H9 (cell line): ENCODE measurements at regions not wholly inside any gene's neighbourhood (a gene's known extent, or its start where the extent isn't known, plus 50 kb on each side); places are given as distances from the start of the nearest gene placed in this dataset.

Experiments
- DNase-seq: peaks from one replicate; pipeline ENCODE4 v3.0.0-alpha.2; 2017
- H2AFZ ChIP-seq: one replicate; pipeline ENCODE4 v1.6.1; 2013; ENCODE audit warnings: mild to moderate bottlenecking, low read length, control low read depth, moderate library complexity
- H2AK5ac ChIP-seq: 2 replicates; pipeline ENCODE4 v1.6.1; 2013; ENCODE audit warnings: low read length, control low read depth, mixed read lengths; ENCODE audit not compliant: insufficient read length
- H2BK120ac ChIP-seq: one replicate; pipeline ENCODE4 v1.6.1; 2013; ENCODE audit warnings: low read depth, mild to moderate bottlenecking, low read length, control low read depth, inconsistent platforms; ENCODE audit not compliant: poor library complexity, severe bottlenecking
- H2BK12ac ChIP-seq: 2 replicates; pipeline ENCODE4 v1.6.1; 2013; ENCODE audit warnings: low read length, control low read depth, mixed read lengths, low read depth; ENCODE audit not compliant: insufficient read length
- H2BK15ac ChIP-seq: 2 replicates; pipeline ENCODE4 v1.6.1; 2013; ENCODE audit warnings: low read depth, low read length, control low read depth
- H2BK20ac ChIP-seq: one replicate; pipeline ENCODE4 v1.6.1; 2013; ENCODE audit warnings: low read depth, mild to moderate bottlenecking, low read length, control low read depth, inconsistent platforms; ENCODE audit not compliant: poor library complexity, severe bottlenecking
- H2BK5ac ChIP-seq: 2 replicates; pipeline ENCODE4 v1.6.1; 2013; ENCODE audit warnings: low read length, control low read depth, mixed read lengths; ENCODE audit not compliant: insufficient read length
- H3K14ac ChIP-seq: 2 replicates; pipeline ENCODE4 v1.6.1; 2013; ENCODE audit warnings: low read length, control low read depth; ENCODE audit not compliant: insufficient read depth
- H3K18ac ChIP-seq: 2 replicates; pipeline ENCODE4 v1.6.1; 2013; ENCODE audit warnings: low read depth, mild to moderate bottlenecking, mixed read lengths, low read length, control low read depth; ENCODE audit not compliant: insufficient read length
- H3K23ac ChIP-seq: 2 replicates; pipeline ENCODE4 v1.6.1; 2013; ENCODE audit warnings: low read length, control low read depth, mixed read lengths, low read depth; ENCODE audit not compliant: insufficient read length
- H3K23me2 ChIP-seq: 2 replicates; pipeline ENCODE4 v1.6.1; 2013; ENCODE audit warnings: low read depth, mild to moderate bottlenecking, mixed read lengths, low read length, control low read depth; ENCODE audit not compliant: insufficient read length, poor library complexity, severe bottlenecking
- H3K27ac ChIP-seq: 2 replicates; pipeline ENCODE4 v1.5.1; 2013; ENCODE audit warnings: low read length, control low read depth, mixed read lengths, low read depth; ENCODE audit not compliant: insufficient read length
- H3K27me3 ChIP-seq: 2 replicates; pipeline ENCODE4 v1.6.1; 2013; ENCODE audit warnings: low read length, control low read depth, inconsistent platforms; ENCODE audit not compliant: insufficient read depth
- H3K4ac ChIP-seq: 2 replicates; pipeline ENCODE4 v1.6.1; 2013; ENCODE audit warnings: low read depth, mild to moderate bottlenecking, control low read depth, inconsistent platforms, low read length, moderate library complexity
- H3K4me1 ChIP-seq: 2 replicates; pipeline ENCODE4 v1.6.1; 2013; ENCODE audit warnings: low read length, control low read depth, inconsistent platforms; ENCODE audit not compliant: insufficient read depth
- H3K4me2 ChIP-seq: 2 replicates; pipeline ENCODE4 v1.6.1; 2013; ENCODE audit warnings: low read length, control low read depth, mixed read lengths; ENCODE audit not compliant: insufficient read length, insufficient read depth
- H3K56ac ChIP-seq: 2 replicates; pipeline ENCODE4 v1.6.1; 2013; ENCODE audit warnings: low read depth, mild to moderate bottlenecking, mixed read lengths, low read length, control low read depth; ENCODE audit not compliant: insufficient read length
- H3K79me1 ChIP-seq: 2 replicates; pipeline ENCODE4 v1.6.1; 2013; ENCODE audit warnings: low read depth, mild to moderate bottlenecking, moderate library complexity, low read length, control low read depth, inconsistent platforms; ENCODE audit not compliant: insufficient read depth, poor library complexity, severe bottlenecking
- H3K79me2 ChIP-seq: 2 replicates; pipeline ENCODE4 v1.6.1; 2013; ENCODE audit warnings: low read length, control low read depth, inconsistent platforms; ENCODE audit not compliant: insufficient read depth
- H3K9ac ChIP-seq: 2 replicates; pipeline ENCODE4 v1.6.1; 2013; ENCODE audit warnings: low read length, control low read depth, mixed read lengths; ENCODE audit not compliant: insufficient read length; ENCODE audit errors: extremely low read depth
- H3K9me3 ChIP-seq: one replicate; pipeline ENCODE4 v1.6.1; 2013; ENCODE audit warnings: low read depth, low read length, inconsistent platforms; ENCODE audit not compliant: control insufficient read depth
- H3T11ph ChIP-seq: one replicate; pipeline ENCODE4 v1.6.1; 2013; ENCODE audit warnings: mild to moderate bottlenecking, low read length, control low read depth, inconsistent platforms
- H4K20me1 ChIP-seq: one replicate; pipeline ENCODE4 v1.6.1; 2013; ENCODE audit not compliant: control insufficient read depth, insufficient read length, insufficient read depth
- H4K5ac ChIP-seq: 2 replicates; pipeline ENCODE4 v1.6.1; 2013; ENCODE audit warnings: low read depth, mild to moderate bottlenecking, mixed read lengths, low read length, control low read depth; ENCODE audit not compliant: insufficient read length
- H4K8ac ChIP-seq: replicated peaks from 2 replicates; pipeline ENCODE4 v1.6.1; 2013; ENCODE audit warnings: low read length, control low read depth, mixed read lengths, low read depth; ENCODE audit not compliant: insufficient read length
- H4K91ac ChIP-seq: 2 replicates; pipeline ENCODE4 v1.6.1; 2013; ENCODE audit warnings: low read depth, mild to moderate bottlenecking, moderate library complexity, mixed read lengths, low read length, control low read depth; ENCODE audit not compliant: insufficient read length
- H3K27ac Mint-ChIP-seq, 3 experiments: 2 replicates in 2 of 3; 3 replicates in 1 of 3; pipeline ENCODE4 v1.8.0; 2020 to 2021; ENCODE audit warnings: mixed read lengths in 3 of 3, mild to moderate bottlenecking in 1 of 3, moderate library complexity in 1 of 3
- H3K27me3 Mint-ChIP-seq: 2 replicates; pipeline ENCODE4 v1.8.0; 2021; ENCODE audit warnings: low read depth, mild to moderate bottlenecking, moderate library complexity, mixed read lengths
- H3K36me3 Mint-ChIP-seq, 3 experiments: 2 replicates in 2 of 3; 3 replicates in 1 of 3; pipeline ENCODE4 v1.8.0; 2020 to 2021; ENCODE audit warnings: low read depth in 3 of 3, mixed read lengths in 3 of 3; ENCODE audit not compliant: insufficient read depth in 1 of 3
- H3K4me1 Mint-ChIP-seq, 2 experiments: 2 replicates each; pipeline ENCODE4 v1.8.0; 2020; ENCODE audit warnings: mixed read lengths in 2 of 2
- H3K4me3 Mint-ChIP-seq, 2 experiments: 2 replicates in 1 of 2; 3 replicates in 1 of 2; pipeline ENCODE4 v1.8.0; 2020 to 2021; ENCODE audit warnings: mild to moderate bottlenecking in 2 of 2, mixed read lengths in 2 of 2, moderate library complexity in 1 of 2
- H3K9me3 Mint-ChIP-seq, 2 experiments: 2 replicates in 1 of 2; 3 replicates in 1 of 2; pipeline ENCODE4 v1.8.0; 2020; ENCODE audit warnings: mild to moderate bottlenecking in 2 of 2, mixed read lengths in 2 of 2, moderate library complexity in 1 of 2
- CTCF ChIP-seq: fragments of 200-600 bp; sonication (generic); conservative IDR thresholded peaks from 3 replicates; pipeline ENCODE4 v1.8.0; 2021; ENCODE audit warnings: antibody characterized with exemption, mild to moderate bottlenecking
- WGBS: extraction: QIAGEN DNeasy Blood & Tissue Kit; methylation state at CpG from one replicate; pipeline ENCODE4 v1.1.7; 2013; ENCODE audit warnings: missing lambda C conversion rate, low lambda C conversion rate, mixed read lengths; ENCODE audit not compliant: insufficient read length; ENCODE audit errors: extremely low coverage; 5-methylcytosine and 5-hydroxymethylcytosine counted together

GRCh38 chr6:156555116-156555515 lies 222.1 kb upstream of the ARID1B start:
- Histone ChIP-seq H3K4ac (no peak overlapping the region), H2BK20ac (no peak overlapping the region), H3K79me1 (no peaks in the 10 kb centered on the region), H4K91ac (no peak overlapping the region), H2BK5ac (no peak overlapping the region), H3T11ph (no peak overlapping the region), H2BK12ac (no peak overlapping the region), H3K27me3 (no peaks in the 10 kb centered on the region), H2BK120ac (no peak overlapping the region), H3K9me3 (no peaks in the 10 kb centered on the region), H3K23me2 (no peaks in the 10 kb centered on the region), H3K27ac (no peak overlapping the region), H3K23ac (no peak overlapping the region), H4K5ac (no peak overlapping the region), H3K79me2 (no peaks in the 10 kb centered on the region), H2BK15ac (no peak overlapping the region), H3K4me2 (no peak overlapping the region), H4K20me1 (no peaks in the 10 kb centered on the region), H3K14ac (no peak overlapping the region), H3K18ac (no peak overlapping the region), H3K9ac (no peak overlapping the region), H2AFZ (no peak overlapping the region), H3K4me1 (no peaks in the 10 kb centered on the region), H2AK5ac (no peak overlapping the region), H3K56ac (no peak overlapping the region), H4K8ac (no peak overlapping the region)
- Mint-ChIP-seq H3K27me3 (no peaks in the 10 kb centered on the region; the same call in 1 of the 2 replicates), H3K27ac (peak overlapping the region in 1 of 3 experiments; percentile 29; a peak in 2 of 7 replicates), H3K4me1 (peaks cover 6 to 9% of the 10 kb centered on the region in 2 experiments; a peak in 2 of 4 replicates), H3K9me3 (peaks cover 4 to 5% of the 10 kb centered on the region in 2 experiments), H3K4me3 (no peak overlapping the region), H3K36me3 (peaks cover 0 to 4% (median 3%) of the 10 kb centered on the region in 3 experiments; a peak in 4 of 7 replicates)
- no CpG with 5 or more reads among the region's 2 CpGs for WGBS
- no peak for TF ChIP-seq CTCF
- DNase-seq = no peak
